ENCODE measurements at regions not wholly inside any gene's neighbourhood (a gene's known extent, or its start where the extent isn't known, plus 50 kb on each side); places are given as distances from the start of the nearest gene placed in this dataset.

DNA sequence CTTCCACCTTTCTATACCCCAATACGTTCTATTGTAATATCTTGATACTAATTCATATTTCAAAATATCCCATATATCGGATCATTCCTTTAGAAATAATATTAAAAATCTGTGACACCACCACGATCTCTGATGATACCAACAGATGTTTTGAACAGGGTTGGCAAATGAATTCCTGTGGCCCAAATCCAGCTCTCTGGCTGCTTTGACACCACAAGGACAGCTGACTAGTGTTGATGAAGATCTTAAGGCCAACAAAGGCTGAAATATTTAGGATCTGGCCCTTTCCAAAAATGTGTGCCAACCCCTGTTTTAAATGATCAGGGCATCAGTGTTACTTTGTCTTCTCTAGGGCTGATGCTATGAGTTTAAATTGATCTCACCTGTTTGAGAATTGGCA is 380.7 kb upstream of the PFKP start:
- TF ChIP-seq, protein P1, sequence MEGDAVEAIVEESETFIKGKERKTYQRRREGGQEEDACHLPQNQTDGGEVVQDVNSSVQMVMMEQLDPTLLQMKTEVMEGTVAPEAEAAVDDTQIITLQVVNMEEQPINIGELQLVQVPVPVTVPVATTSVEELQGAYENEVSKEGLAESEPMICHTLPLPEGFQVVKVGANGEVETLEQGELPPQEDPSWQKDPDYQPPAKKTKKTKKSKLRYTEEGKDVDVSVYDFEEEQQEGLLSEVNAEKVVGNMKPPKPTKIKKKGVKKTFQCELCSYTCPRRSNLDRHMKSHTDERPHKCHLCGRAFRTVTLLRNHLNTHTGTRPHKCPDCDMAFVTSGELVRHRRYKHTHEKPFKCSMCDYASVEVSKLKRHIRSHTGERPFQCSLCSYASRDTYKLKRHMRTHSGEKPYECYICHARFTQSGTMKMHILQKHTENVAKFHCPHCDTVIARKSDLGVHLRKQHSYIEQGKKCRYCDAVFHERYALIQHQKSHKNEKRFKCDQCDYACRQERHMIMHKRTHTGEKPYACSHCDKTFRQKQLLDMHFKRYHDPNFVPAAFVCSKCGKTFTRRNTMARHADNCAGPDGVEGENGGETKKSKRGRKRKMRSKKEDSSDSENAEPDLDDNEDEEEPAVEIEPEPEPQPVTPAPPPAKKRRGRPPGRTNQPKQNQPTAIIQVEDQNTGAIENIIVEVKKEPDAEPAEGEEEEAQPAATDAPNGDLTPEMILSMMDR (IDR thresholded peaks at IDR 0.05): no peak
- H3K4me1 ChIP-seq: no peaks in the 10 kb centered on the region
- DNase-seq: no peak

DNA sequence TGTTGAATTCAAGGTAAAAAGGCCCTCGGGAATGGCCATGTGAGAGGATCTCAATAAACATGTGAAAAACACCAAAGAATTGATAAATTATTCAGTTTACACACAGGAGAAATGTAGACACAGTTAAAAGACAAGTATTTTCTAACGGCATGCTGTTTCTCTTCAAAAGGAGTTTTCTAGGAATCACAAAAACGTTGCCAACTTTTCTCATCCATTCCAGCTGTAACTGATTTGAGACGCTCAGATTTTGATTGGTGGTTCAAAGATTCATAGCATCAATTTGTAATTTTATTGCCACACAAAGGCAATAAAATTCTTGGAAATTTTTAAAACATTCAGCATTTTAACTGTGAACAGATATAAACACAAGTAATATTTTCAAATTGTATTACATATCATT is 384.9 kb upstream of the PFKP start:
- TF ChIP-seq, protein P1 (IDR thresholded peaks at IDR 0.05): no peak
- H3K27me3 ChIP-seq: no peaks in the 10 kb centered on the region
- intact Hi-C loops (cut with DNase I): no loop called here
- ATAC-seq (no peak), DNase-seq (no peak)
- no peak overlapping the region for H3K27ac ChIP-seq
- H3K4me3 ChIP-seq: no peak overlapping the region
- H3K4me1 ChIP-seq: no peaks in the 10 kb centered on the region
- no peaks in the 10 kb centered on the region for H3K36me3 ChIP-seq
- H3K9me3 ChIP-seq: no peaks in the 10 kb centered on the region

More for the DNA sequence above, 380.7 kb upstream of the PFKP start:
- ATAC-seq: no peak
- no peak overlapping the region for H3K27ac ChIP-seq
- H3K9me3 ChIP-seq: no peaks in the 10 kb centered on the region
- no peaks in the 10 kb centered on the region for H3K27me3 ChIP-seq
- no peaks in the 10 kb centered on the region for H3K36me3 ChIP-seq
- intact Hi-C loops (cut with DNase I): no loop called here
- H3K4me3 ChIP-seq: no peak overlapping the region

DNA sequence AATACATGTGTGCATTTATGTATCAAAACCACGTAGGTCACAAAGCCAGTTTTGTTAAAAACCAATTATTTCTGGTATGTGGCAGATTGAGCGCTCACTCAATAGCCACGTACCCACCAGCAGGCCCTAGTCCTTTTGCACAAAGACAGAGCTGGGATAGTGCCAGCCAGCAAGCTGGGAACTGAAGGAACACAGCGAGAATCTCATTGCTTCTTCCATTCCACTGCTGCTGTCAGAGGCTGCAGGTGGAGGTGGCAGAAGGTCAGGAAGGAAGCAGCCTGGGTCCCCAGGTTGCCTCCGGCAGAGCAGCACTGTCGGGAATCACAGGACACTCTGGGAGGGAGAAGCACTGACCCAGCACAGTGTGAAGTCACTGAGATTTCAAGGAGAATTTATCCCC is 385.5 kb upstream of the PFKP start:
- no peaks in the 10 kb centered on the region for H3K27me3 ChIP-seq

DNA sequence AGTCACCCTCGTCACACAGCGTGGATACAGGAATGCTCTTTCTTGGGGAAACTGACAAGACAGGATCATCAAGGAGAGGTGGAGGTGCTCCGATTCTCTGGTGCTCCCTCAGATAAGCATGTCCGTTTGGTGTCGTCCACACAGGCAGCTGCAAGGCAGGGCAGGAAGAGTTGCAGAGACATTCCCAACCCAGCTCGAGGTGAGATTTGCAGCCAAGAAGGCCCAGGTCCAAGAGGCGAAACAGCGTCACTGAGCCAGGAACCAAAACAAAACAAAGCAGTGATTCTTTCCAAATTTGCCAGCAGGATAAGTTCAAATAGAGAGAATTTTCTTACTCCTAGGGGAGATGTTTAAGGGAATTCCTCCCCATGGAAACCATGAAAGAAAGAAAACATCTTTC is 386.5 kb upstream of the PFKP start:
- DNase-seq: no peak
- Histone ChIP-seq H3K4me1 (no peaks in the 10 kb centered on the region), H3K36me3 (no peaks in the 10 kb centered on the region), H3K4me3 (no peak overlapping the region), H3K27ac (no peak overlapping the region), H3K27me3 (no peaks in the 10 kb centered on the region), H3K9me3 (no peaks in the 10 kb centered on the region)
- intact Hi-C loops (cut with DNase I): no loop called here
- no peak for ATAC-seq
- TF ChIP-seq, protein P1 (IDR thresholded peaks at IDR 0.05): no peak

More for the DNA sequence above, 385.5 kb upstream of the PFKP start:
- no peak for DNase-seq
- H3K4me1 ChIP-seq: no peaks in the 10 kb centered on the region
- H3K9me3 ChIP-seq: no peaks in the 10 kb centered on the region
- intact Hi-C loops (cut with DNase I): no loop called here
- no peak overlapping the region for H3K27ac ChIP-seq
- no peak overlapping the region for H3K4me3 ChIP-seq
- TF ChIP-seq, protein P1 (IDR thresholded peaks at IDR 0.05): no peak
- ATAC-seq: no peak
- no peaks in the 10 kb centered on the region for H3K36me3 ChIP-seq

DNA sequence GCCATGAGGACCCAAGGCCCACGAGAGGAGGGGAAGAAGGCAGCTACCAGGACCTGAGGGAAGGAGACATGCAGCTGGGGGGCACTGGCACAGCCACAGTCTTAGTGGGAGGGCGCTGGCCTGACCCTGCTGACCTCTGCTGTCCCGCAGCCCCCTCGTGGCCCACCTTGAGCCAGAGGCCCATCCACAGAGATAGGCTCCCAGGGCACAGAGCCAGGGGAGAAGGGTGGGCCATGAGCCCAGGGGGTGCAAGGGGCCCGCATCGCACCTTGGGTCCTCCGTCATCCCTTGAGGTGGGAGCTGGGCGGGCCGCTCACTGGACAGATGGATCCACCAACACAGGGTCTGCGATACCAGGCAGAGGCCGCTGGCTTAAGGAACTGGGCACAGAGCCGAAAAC is 387.7 kb upstream of the PFKP start:
- H3K4me1 ChIP-seq: no peaks in the 10 kb centered on the region
- H3K27ac ChIP-seq: no peak overlapping the region
- H3K4me3 ChIP-seq: no peak overlapping the region
- intact Hi-C loops (cut with DNase I): no loop called here
- ATAC-seq (peak; percentile 27), DNase-seq (no peak)
- H3K27me3 ChIP-seq: no peaks in the 10 kb centered on the region
- no peaks in the 10 kb centered on the region for H3K36me3 ChIP-seq
- H3K9me3 ChIP-seq: no peaks in the 10 kb centered on the region
- TF ChIP-seq, protein P1 (IDR thresholded peaks at IDR 0.05): no peak

DNA sequence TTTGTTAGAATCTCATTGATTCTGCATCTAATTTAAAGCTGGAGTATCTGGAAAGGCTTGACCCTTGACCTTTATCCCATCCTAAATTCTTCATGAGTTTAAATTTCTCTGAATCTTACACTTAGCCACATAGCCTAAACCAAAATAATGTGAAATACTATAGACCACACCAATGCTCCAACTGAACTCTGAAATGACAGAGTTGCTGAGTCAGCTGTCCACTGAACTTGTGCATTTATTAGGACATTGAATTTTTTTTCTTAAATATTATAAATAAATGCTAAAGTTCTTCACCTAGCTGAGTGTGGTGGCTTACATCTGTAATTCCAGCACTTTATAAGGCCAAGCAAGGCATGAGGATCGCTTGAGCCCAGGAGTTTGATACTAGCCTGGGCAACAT is 390.9 kb upstream of the PFKP start:
- H3K4me1 ChIP-seq: no peaks in the 10 kb centered on the region
- H3K27me3 ChIP-seq: no peaks in the 10 kb centered on the region
- DNase-seq (no peak), ATAC-seq (no peak)
- TF ChIP-seq, protein P1 (IDR thresholded peaks at IDR 0.05): no peak
- no peaks in the 10 kb centered on the region for H3K9me3 ChIP-seq
- H3K36me3 ChIP-seq: no peaks in the 10 kb centered on the region
- intact Hi-C loops (cut with DNase I): no loop called here
- H3K4me3 ChIP-seq: no peak overlapping the region
- no peak overlapping the region for H3K27ac ChIP-seq

Data from upper lobe of right lung (tissue), 1 donor.